SK-N-SH (cell line): ENCODE measurements at regions not wholly inside any gene's neighbourhood (a gene's known extent, or its start where the extent isn't known, plus 50 kb on each side); places are given as distances from the start of the nearest gene placed in this dataset.

Experiments used
- CTCF ChIA-PET: fragments of 300-600, 350-600 bp; formaldehyde crosslinking; extraction: SDS; loops from one replicate; lab custom pipeline; 2021; lab: Yijun Ruan, JAX
- POLR2A ChIA-PET: fragments of 350-600 bp; sonication (Branson Sonifier 250); formaldehyde crosslinking; extraction: SDS; loops from one replicate; lab custom pipeline; 2020; ENCODE audit warnings: antibody characterized with exemption, inconsistent platforms; lab: Yijun Ruan, JAX
- DNase-seq: peaks from one replicate; pipeline ENCODE4 v3.0.0; 2012
- H2AFZ ChIP-seq: fragments of 200-600 bp; sonication (generic); 2 replicates; pipeline ENCODE4 v1.8.1; 2016; ENCODE audit warnings: antibody characterized with exemption, mild to moderate bottlenecking, low read depth
- H3F3A ChIP-seq: fragments of 200-600 bp; sonication (generic); replicated peaks from 2 replicates; pipeline ENCODE3; 2016; ENCODE audit warnings: antibody characterized with exemption, mild to moderate bottlenecking; ENCODE audit not compliant: insufficient read depth
- H3K27ac ChIP-seq, 2 experiments: fragments of 200-500 bp in 1 of 2; fragments of 200-600 bp in 1 of 2; sonication (Bioruptor generic) in 1 of 2; sonication (generic), shearing (Covaris generic) in 1 of 2; 2 replicates each; pipeline versions ENCODE4 v1.5.1 to v1.6.1; 2014 to 2016; ENCODE audit warnings: low read depth in 2 of 2, inconsistent platforms in 1 of 2, low read length in 1 of 2, mild to moderate bottlenecking in 1 of 2, mixed read lengths in 1 of 2
- H3K27me3 ChIP-seq: fragments of 200-600 bp; sonication (generic), shearing (Covaris generic); 2 replicates; pipeline ENCODE4 v1.6.1; 2016; ENCODE audit warnings: mixed run types; ENCODE audit not compliant: insufficient read depth
- H3K36me3 ChIP-seq, 2 experiments: fragments of 200-500 bp in 1 of 2; fragments of 200-600 bp in 1 of 2; sonication (Bioruptor generic) in 1 of 2; sonication (generic) in 1 of 2; replicated peaks in 1 of 2; 2 replicates each; pipeline versions ENCODE3 to v1.5.1; 2014 to 2016; ENCODE audit warnings: low read length in 1 of 2, mild to moderate bottlenecking in 1 of 2; ENCODE audit not compliant: insufficient read depth in 2 of 2, control insufficient read depth in 1 of 2
- H3K4me1 ChIP-seq, 2 experiments: fragments of 200-500 bp in 1 of 2; fragments of 200-600 bp in 1 of 2; sonication (Bioruptor generic) in 1 of 2; sonication (generic), shearing (Covaris generic) in 1 of 2; 2 replicates each; pipeline versions ENCODE4 v1.5.1 to v1.6.1; 2014 to 2016; ENCODE audit warnings: low read depth in 1 of 2, low read length in 1 of 2, mixed run types in 1 of 2; ENCODE audit not compliant: insufficient read depth in 2 of 2, control insufficient read depth in 1 of 2
- H3K4me2 ChIP-seq: fragments of 200-600 bp; sonication (generic), shearing (Covaris generic); 2 replicates; pipeline ENCODE4 v1.6.1; 2017; ENCODE audit warnings: mixed run types
- H3K4me3 ChIP-seq, 2 experiments: fragments of 200-500 bp in 1 of 2; fragments of 200-600 bp in 1 of 2; sonication (Bioruptor generic) in 1 of 2; sonication (generic), shearing (Covaris generic) in 1 of 2; 2 replicates each; pipeline versions ENCODE4 v1.5.1 to v1.8.1; 2014 to 2016; ENCODE audit warnings: low read depth in 2 of 2, inconsistent platforms in 1 of 2, low read length in 1 of 2, mild to moderate bottlenecking in 1 of 2, mixed read lengths in 1 of 2, moderate library complexity in 1 of 2
- H3K79me2 ChIP-seq: fragments of 200-600 bp; sonication (generic); 2 replicates; pipeline ENCODE4 v1.8.1; 2017; ENCODE audit warnings: mild to moderate bottlenecking; ENCODE audit not compliant: insufficient read depth
- H3K9ac ChIP-seq: fragments of 200-600 bp; sonication (generic); 2 replicates; pipeline ENCODE4 v1.6.1; 2017; ENCODE audit warnings: mixed run types
- H3K9me2 ChIP-seq: fragments of 200-600 bp; sonication (generic); 2 replicates; pipeline ENCODE4 v1.6.1; 2017; ENCODE audit warnings: mixed run types
- H3K9me3 ChIP-seq: fragments of 200-600 bp; sonication (generic); 2 replicates; pipeline ENCODE4 v1.6.1; 2017; ENCODE audit warnings: mixed run types, mild to moderate bottlenecking, moderate library complexity
- H4K20me1 ChIP-seq: fragments of 200-600 bp; sonication (generic); 2 replicates; pipeline ENCODE4 v1.6.1; 2017; ENCODE audit warnings: mild to moderate bottlenecking, mixed run types; ENCODE audit not compliant: insufficient read depth
- ELF1 ChIP-seq: IDR thresholded peaks from 2 replicates; pipeline ENCODE4 v1.4.0; 2012
- EP300 ChIP-seq, 2 experiments: IDR thresholded peaks; 2 replicates each; pipeline versions ENCODE4 v1.4.0 to v1.6.1; 2012; ENCODE audit warnings: borderline replicate concordance in 1 of 2, low read depth in 1 of 2, low read length in 1 of 2
- FOXJ3 ChIP-seq: sonication (generic); formaldehyde crosslinking; IDR thresholded peaks from 2 replicates; pipeline ENCODE4 v1.5.1; 2020; ENCODE audit warnings: mild to moderate bottlenecking, missing genetic modification reagents
- FOXM1 ChIP-seq: IDR thresholded peaks from 2 replicates; pipeline ENCODE4 v1.4.0; 2012; ENCODE audit warnings: low read depth, mild to moderate bottlenecking
- GABPA ChIP-seq: IDR thresholded peaks from 2 replicates; pipeline ENCODE4 v1.4.0; 2012; ENCODE audit warnings: low read depth, mild to moderate bottlenecking
- JUND ChIP-seq: IDR thresholded peaks from 2 replicates; pipeline ENCODE4 v1.4.0; 2012
- MEF2A ChIP-seq: IDR thresholded peaks from 2 replicates; pipeline ENCODE4 v1.4.0; 2012; ENCODE audit warnings: low read depth, borderline replicate concordance
- MXI1 ChIP-seq: IDR thresholded peaks from 2 replicates; pipeline ENCODE4 v1.6.1; 2012; ENCODE audit warnings: mild to moderate bottlenecking, low read depth, low read length, improper control_type of control experiment
- NFIC ChIP-seq: IDR thresholded peaks from 2 replicates; pipeline ENCODE4 v1.4.0; 2012; ENCODE audit warnings: borderline replicate concordance
- NRF1 ChIP-seq: IDR thresholded peaks from 2 replicates; pipeline ENCODE4 v1.6.1; 2012; ENCODE audit warnings: low read depth, mild to moderate bottlenecking, low read length
- RAD21 ChIP-seq: IDR thresholded peaks from 2 replicates; pipeline ENCODE4 v1.6.1; 2012; ENCODE audit warnings: mild to moderate bottlenecking, low read length
- RCOR1 ChIP-seq: fragments of 150-350 bp; IDR thresholded peaks from 2 replicates; pipeline ENCODE4 v1.6.1; 2017; ENCODE audit warnings: antibody characterized with exemption, low read length
- SIN3A ChIP-seq: IDR thresholded peaks from 2 replicates; pipeline ENCODE4 v1.6.1; 2012; ENCODE audit warnings: low read depth, mild to moderate bottlenecking, low read length, moderate library complexity, borderline replicate concordance
- TAF1 ChIP-seq: IDR thresholded peaks from 2 replicates; pipeline ENCODE4 v1.6.1; 2012; ENCODE audit warnings: low read depth, mild to moderate bottlenecking, low read length, moderate library complexity, borderline replicate concordance
- TCF12 ChIP-seq: IDR thresholded peaks from 2 replicates; pipeline ENCODE4 v1.4.0; 2012
- YY1 ChIP-seq: IDR thresholded peaks from 2 replicates; pipeline ENCODE4 v1.4.0; 2012; ENCODE audit warnings: low read depth, mild to moderate bottlenecking
- WGBS: methylation state at CpG from one replicate; pipeline ENCODE4 v1.1.6; 2017; ENCODE audit warnings: low lambda C conversion rate; 5-methylcytosine and 5-hydroxymethylcytosine counted together
- TF ChIP-seq, protein P1 (sequence below): IDR thresholded peaks from 2 replicates; pipeline ENCODE4; 2012
- TF ChIP-seq, protein P2 (sequence below): IDR thresholded peaks from 2 replicates; pipeline ENCODE4 v1.4.0; 2012; ENCODE audit warnings: low read depth, borderline replicate concordance
- TF ChIP-seq, protein P3 (sequence below): fragments of 150-350 bp; IDR thresholded peaks from 2 replicates; pipeline ENCODE4 v1.6.1; 2017; ENCODE audit warnings: antibody characterized with exemption, low read length, low read depth, borderline replicate concordance

DNA sequence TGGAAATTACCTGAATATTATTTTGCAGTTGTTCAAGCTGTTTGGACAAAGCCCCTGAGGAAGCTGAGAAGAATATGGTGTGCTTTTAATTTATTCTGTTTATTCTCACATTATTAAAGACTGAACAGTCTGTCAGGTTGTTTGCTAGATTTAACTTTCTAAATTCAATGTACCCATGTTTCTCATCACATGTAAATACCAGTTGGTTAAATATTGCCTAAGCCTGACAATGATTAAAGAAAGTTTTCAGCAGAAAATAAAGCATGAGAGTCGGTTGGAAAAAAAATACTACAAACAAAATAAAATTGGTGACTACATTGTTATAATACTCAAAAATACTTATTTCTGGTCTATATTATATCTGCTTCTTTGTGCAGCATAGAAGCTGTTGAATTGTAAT, 1974.7 kb downstream of the ARAP2 start:
- Histone ChIP-seq H3K9me2 (no peaks in the 10 kb centered on the region), H3K4me1 (no peaks in the 10 kb centered on the region), H4K20me1 (no peaks in the 10 kb centered on the region), H3K79me2 (no peaks in the 10 kb centered on the region), H3K36me3 (no peaks in the 10 kb centered on the region), H3K4me3 (no peak overlapping the region), H3F3A (no peaks in the 10 kb centered on the region), H3K9me3 (no peaks in the 10 kb centered on the region), H3K4me2 (no peak overlapping the region), H2AFZ (no peak overlapping the region), H3K9ac (no peak overlapping the region), H3K27ac (no peak overlapping the region), H3K27me3 (no peaks in the 10 kb centered on the region)
- DNase-seq = no peak
- ChIA-PET CTCF (no interaction called here), POLR2A (no interaction called here)
- 40% methylated on average over 1 of the region's 1 CpG for whole genome bisulfite sequencing
- TF ChIP-seq FOXM1 (no peak), RAD21 (no peak), MXI1 (no peak), SIN3A (no peak), NRF1 (no peak), ELF1 (no peak), GABPA (no peak), YY1 (no peak), NFIC (no peak), FOXJ3 (CRISPR knock-in tag) (no peak), TAF1 (no peak), MEF2A (no peak), RCOR1 (no peak), EP300 (IDR thresholded peaks at IDR 0.05; ENCODE audit: borderline replicate concordance in 1 of 2, low read depth in 1 of 2, low read length in 1 of 2) (no peak)
- TF ChIP-seq, protein P1, sequence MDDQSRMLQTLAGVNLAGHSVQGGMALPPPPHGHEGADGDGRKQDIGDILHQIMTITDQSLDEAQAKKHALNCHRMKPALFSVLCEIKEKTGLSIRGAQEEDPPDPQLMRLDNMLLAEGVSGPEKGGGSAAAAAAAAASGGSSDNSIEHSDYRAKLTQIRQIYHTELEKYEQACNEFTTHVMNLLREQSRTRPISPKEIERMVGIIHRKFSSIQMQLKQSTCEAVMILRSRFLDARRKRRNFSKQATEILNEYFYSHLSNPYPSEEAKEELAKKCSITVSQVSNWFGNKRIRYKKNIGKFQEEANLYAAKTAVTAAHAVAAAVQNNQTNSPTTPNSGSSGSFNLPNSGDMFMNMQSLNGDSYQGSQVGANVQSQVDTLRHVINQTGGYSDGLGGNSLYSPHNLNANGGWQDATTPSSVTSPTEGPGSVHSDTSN = no peak
- TF ChIP-seq, protein P2, sequence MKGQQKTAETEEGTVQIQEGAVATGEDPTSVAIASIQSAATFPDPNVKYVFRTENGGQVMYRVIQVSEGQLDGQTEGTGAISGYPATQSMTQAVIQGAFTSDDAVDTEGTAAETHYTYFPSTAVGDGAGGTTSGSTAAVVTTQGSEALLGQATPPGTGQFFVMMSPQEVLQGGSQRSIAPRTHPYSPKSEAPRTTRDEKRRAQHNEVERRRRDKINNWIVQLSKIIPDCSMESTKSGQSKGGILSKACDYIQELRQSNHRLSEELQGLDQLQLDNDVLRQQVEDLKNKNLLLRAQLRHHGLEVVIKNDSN = no peak

DNA sequence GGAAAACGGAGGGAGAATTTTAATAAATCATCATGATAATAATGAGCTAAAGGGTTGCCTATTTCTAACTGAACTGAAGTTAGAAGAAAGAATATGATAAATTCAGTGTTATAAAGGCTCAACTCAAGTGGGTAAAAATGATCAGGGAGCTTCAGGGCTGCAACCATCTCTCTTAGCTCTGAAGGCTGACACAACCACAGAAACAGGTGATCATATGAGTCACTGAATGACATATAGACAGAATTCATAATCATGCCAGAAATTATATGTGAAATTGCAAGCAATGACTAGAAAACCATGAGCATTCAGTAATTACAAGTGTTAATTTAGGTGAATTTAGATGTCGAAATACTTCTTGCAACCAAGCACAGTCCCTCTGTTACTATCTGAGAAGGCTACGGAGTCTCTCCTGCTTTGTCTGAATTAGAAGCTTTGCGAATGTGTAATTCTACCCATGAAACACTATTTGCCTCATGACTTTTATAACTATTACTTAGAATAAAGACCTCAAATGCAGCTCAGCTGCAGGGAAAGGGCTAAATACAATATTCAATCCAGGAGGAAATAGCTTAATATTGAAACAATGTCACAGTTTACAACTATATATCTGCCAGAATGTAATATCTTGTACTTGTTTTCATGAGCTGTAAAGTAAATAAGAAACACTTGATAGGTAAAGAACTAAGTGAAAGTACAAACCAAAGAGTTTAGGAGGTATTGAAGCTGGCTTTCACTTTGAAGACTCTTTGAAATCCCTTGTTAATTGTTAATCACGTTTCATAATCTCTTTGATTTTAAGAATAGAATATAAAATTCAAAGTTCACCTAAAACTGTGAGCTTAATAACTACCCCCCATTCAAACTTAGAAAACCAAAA, 1972.6 kb downstream of the ARAP2 start:
- H3K9me3 ChIP-seq = no peaks in the 10 kb centered on the region
- no peak overlapping the region for H3K9ac ChIP-seq
- no peaks in the 10 kb centered on the region for H3K36me3 ChIP-seq
- H3K27ac ChIP-seq = no peak overlapping the region
- no peaks in the 10 kb centered on the region for H3F3A ChIP-seq
- H4K20me1 ChIP-seq = no peaks in the 10 kb centered on the region
- no peaks in the 10 kb centered on the region for H3K4me1 ChIP-seq
- H3K27me3 ChIP-seq = no peaks in the 10 kb centered on the region
- no peak overlapping the region for H3K4me2 ChIP-seq
- H2AFZ ChIP-seq = no peak overlapping the region
- H3K9me2 ChIP-seq = no peaks in the 10 kb centered on the region
- 34% methylated on average over 5 of the region's 5 CpGs for WGBS
- CTCF ChIA-PET = interaction anchor here (1.1 kb wide), 1 partner anchor 9 kb away, joined by 3 read pairs; no protein-coding TSS in a partner anchor
- no peak for DNase-seq
- TF ChIP-seq GABPA (no peak), JUND (no peak), TCF12 (no peak), NFIC (no peak)
- TF ChIP-seq, protein P3, sequence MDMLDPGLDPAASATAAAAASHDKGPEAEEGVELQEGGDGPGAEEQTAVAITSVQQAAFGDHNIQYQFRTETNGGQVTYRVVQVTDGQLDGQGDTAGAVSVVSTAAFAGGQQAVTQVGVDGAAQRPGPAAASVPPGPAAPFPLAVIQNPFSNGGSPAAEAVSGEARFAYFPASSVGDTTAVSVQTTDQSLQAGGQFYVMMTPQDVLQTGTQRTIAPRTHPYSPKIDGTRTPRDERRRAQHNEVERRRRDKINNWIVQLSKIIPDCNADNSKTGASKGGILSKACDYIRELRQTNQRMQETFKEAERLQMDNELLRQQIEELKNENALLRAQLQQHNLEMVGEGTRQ = no peak
- H3K79me2 ChIP-seq = no peaks in the 10 kb centered on the region
- POLR2A ChIA-PET = no interaction called here
- no peak overlapping the region for H3K4me3 ChIP-seq
